H1 (cell line): ENCODE measurements at regions not wholly inside any gene's neighbourhood (a gene's known extent, or its start where the extent isn't known, plus 50 kb on each side); places are given as distances from the start of the nearest gene placed in this dataset.

Experiments
- CTCF ChIA-PET: fragments of 300-600 bp; sonication (Branson Sonifier 250); formaldehyde crosslinking; loops from one replicate; lab custom pipeline; 2021; ENCODE audit not compliant: partially characterized antibody; lab: Charles Lee
- POLR2A ChIA-PET: fragments of 300-600 bp; sonication (Branson Sonifier 250); formaldehyde crosslinking; loops from one replicate; lab custom pipeline; 2021; ENCODE audit warnings: inconsistent platforms; ENCODE audit not compliant: partially characterized antibody; lab: Charles Lee
- DNase-seq, 2 experiments: peaks; one replicate each; pipeline versions ENCODE4 v3.0.0 to v3.0.0-alpha.2; 2010 to 2022; ENCODE audit warnings: low spot score in 2 of 2, low read depth in 1 of 2, mixed read lengths in 1 of 2
- FAIRE-seq: peaks from 2 replicates; lab custom pipeline; 2011; peaks lifted over from hg19 to GRCh38; lab: Jason Lieb, UNC
- H2AFZ ChIP-seq: 2 replicates; pipeline ENCODE4 v1.8.1; 2012; ENCODE audit warnings: low read length, inconsistent platforms
- H2AK5ac ChIP-seq: 2 replicates; pipeline ENCODE4 v1.6.1; 2013; ENCODE audit warnings: low read depth, low read length
- H2BK120ac ChIP-seq: replicated peaks from 2 replicates; pipeline ENCODE3; 2013; ENCODE audit warnings: low read depth, low read length, inconsistent platforms
- H2BK12ac ChIP-seq: 2 replicates; pipeline ENCODE4 v1.6.1; 2013; ENCODE audit warnings: low read depth, low read length
- H2BK15ac ChIP-seq: 2 replicates; pipeline ENCODE4 v1.6.1; 2013; ENCODE audit warnings: low read length
- H2BK20ac ChIP-seq: 2 replicates; pipeline ENCODE4 v1.6.1; 2013; ENCODE audit warnings: low read length
- H2BK5ac ChIP-seq: 2 replicates; pipeline ENCODE4 v1.6.1; 2013; ENCODE audit warnings: low read depth, low read length
- H3K14ac ChIP-seq: 2 replicates; pipeline ENCODE4 v1.6.1; 2013; ENCODE audit warnings: inconsistent platforms; ENCODE audit not compliant: insufficient read length
- H3K18ac ChIP-seq: 2 replicates; pipeline ENCODE4 v1.6.1; 2013; ENCODE audit warnings: low read length; ENCODE audit errors: extremely low read depth
- H3K23ac ChIP-seq: 2 replicates; pipeline ENCODE4 v1.6.1; 2013; ENCODE audit warnings: inconsistent platforms; ENCODE audit not compliant: insufficient read length
- H3K23me2 ChIP-seq: 2 replicates; pipeline ENCODE4 v1.6.1; 2013; ENCODE audit warnings: low read depth, low read length
- H3K27ac ChIP-seq: 2 replicates; pipeline ENCODE4 v1.6.1; 2011; ENCODE audit warnings: low read depth, low read length, inconsistent platforms
- H3K27me3 ChIP-seq, 4 experiments: replicated peaks in 1 of 4; 1 replicate in 1 of 4; 2 replicates in 3 of 4; pipeline versions ENCODE4 v1.6.1 to v1.8.1; 2011 to 2013; ENCODE audit warnings: low read length in 3 of 4, mild to moderate bottlenecking in 3 of 4, inconsistent platforms in 2 of 4, mixed read lengths in 2 of 4, moderate library complexity in 1 of 4; ENCODE audit not compliant: control insufficient read depth in 3 of 4, insufficient read depth in 3 of 4; ENCODE audit errors: extremely low read depth in 1 of 4
- H3K36me3 ChIP-seq, 4 experiments: 2 replicates each; pipeline versions ENCODE4 v1.6.1 to v1.8.1; 2011 to 2013; ENCODE audit warnings: mild to moderate bottlenecking in 4 of 4, low read length in 3 of 4, moderate library complexity in 2 of 4, control low read depth in 1 of 4, inconsistent platforms in 1 of 4; ENCODE audit not compliant: insufficient read depth in 4 of 4, control insufficient read depth in 2 of 4
- H3K4ac ChIP-seq: replicated peaks from 2 replicates; pipeline ENCODE3; 2013; ENCODE audit warnings: low read length, low read depth, mixed read lengths, inconsistent platforms; ENCODE audit not compliant: insufficient read length
- H3K4me1 ChIP-seq, 4 experiments: replicated peaks in 1 of 4; 1 replicate in 1 of 4; 2 replicates in 3 of 4; pipeline versions ENCODE4 v1.6.1 to v1.8.1; 2011 to 2013; ENCODE audit warnings: low read length in 3 of 4, inconsistent platforms in 2 of 4, mixed read lengths in 1 of 4; ENCODE audit not compliant: insufficient read depth in 4 of 4, control insufficient read depth in 3 of 4
- H3K4me2 ChIP-seq, 2 experiments: 2 replicates each; pipeline versions ENCODE4 v1.6.1 to v1.8.1; 2011 to 2013; ENCODE audit warnings: low read depth in 2 of 2, low read length in 2 of 2, control low read depth in 1 of 2, inconsistent platforms in 1 of 2, mild to moderate bottlenecking in 1 of 2; ENCODE audit not compliant: insufficient read depth in 1 of 2
- H3K4me3 ChIP-seq, 4 experiments: fragments of 200-600, 300-600 bp in 1 of 4; sonication (generic), shearing (Covaris generic), sonication (Bioruptor Twin) in 1 of 4; 2 replicates each; pipeline versions ENCODE4 v1.5.1 to v1.8.1; 2011 to 2016; ENCODE audit warnings: low read length in 4 of 4, low read depth in 3 of 4, control low read depth in 2 of 4, inconsistent platforms in 2 of 4, mild to moderate bottlenecking in 2 of 4, mixed read lengths in 1 of 4, moderate library complexity in 1 of 4; ENCODE audit not compliant: insufficient read depth in 2 of 4; ENCODE audit errors: extremely low read depth in 1 of 4
- H3K56ac ChIP-seq: replicated peaks from 2 replicates; pipeline ENCODE3; 2013; ENCODE audit warnings: low read depth, mild to moderate bottlenecking, mixed read lengths, low read length, inconsistent platforms; ENCODE audit not compliant: insufficient read length
- H3K79me1 ChIP-seq: 2 replicates; pipeline ENCODE4 v1.6.1; 2013; ENCODE audit warnings: low read depth, low read length, control low read depth
- H3K79me2 ChIP-seq, 2 experiments: 2 replicates each; pipeline versions ENCODE4 v1.6.1 to v1.8.1; 2012 to 2013; ENCODE audit warnings: low read length in 2 of 2, mild to moderate bottlenecking in 2 of 2, inconsistent platforms in 1 of 2; ENCODE audit not compliant: insufficient read depth in 2 of 2, control insufficient read depth in 1 of 2
- H3K9ac ChIP-seq, 4 experiments: replicated peaks in 1 of 4; 1 replicate in 1 of 4; 2 replicates in 3 of 4; pipeline versions ENCODE4 v1.6.1 to v1.8.1; 2011 to 2013; ENCODE audit warnings: low read depth in 3 of 4, low read length in 3 of 4, control low read depth in 2 of 4, mild to moderate bottlenecking in 2 of 4, moderate library complexity in 2 of 4, inconsistent platforms in 1 of 4; ENCODE audit errors: extremely low read depth in 1 of 4
- H3K9me3 ChIP-seq, 2 experiments: 2 replicates each; pipeline versions ENCODE4 v1.6.1 to v1.8.1; 2012 to 2013; ENCODE audit warnings: mild to moderate bottlenecking in 2 of 2, moderate library complexity in 2 of 2, control low read depth in 1 of 2, inconsistent platforms in 1 of 2, low read depth in 1 of 2, low read length in 1 of 2, mixed read lengths in 1 of 2; ENCODE audit not compliant: insufficient read depth in 2 of 2
- H4K20me1 ChIP-seq, 2 experiments: replicated peaks in 1 of 2; 2 replicates each; pipeline versions ENCODE3 to v1.8.1; 2011 to 2013; ENCODE audit warnings: inconsistent platforms in 2 of 2, low read length in 2 of 2, mild to moderate bottlenecking in 1 of 2; ENCODE audit not compliant: insufficient read depth in 2 of 2, control insufficient read depth in 1 of 2
- H4K5ac ChIP-seq: 2 replicates; pipeline ENCODE4 v1.6.1; 2013; ENCODE audit warnings: low read length, low read depth, mixed read lengths, inconsistent platforms; ENCODE audit not compliant: insufficient read length
- H4K8ac ChIP-seq: 2 replicates; pipeline ENCODE4 v1.8.0; 2013; ENCODE audit warnings: mild to moderate bottlenecking, moderate library complexity, low read length, inconsistent platforms; ENCODE audit not compliant: insufficient read depth; ENCODE audit errors: extremely low read depth
- H4K91ac ChIP-seq: replicated peaks from 2 replicates; pipeline ENCODE3; 2013; ENCODE audit warnings: low read length, mixed read lengths, inconsistent platforms; ENCODE audit not compliant: insufficient read length
- BRCA1 ChIP-seq: IDR thresholded peaks from 2 replicates; pipeline ENCODE4 v1.6.1; 2012; ENCODE audit warnings: low read depth, low read length, improper control_type of control experiment
- CTBP2 ChIP-seq: IDR thresholded peaks from 2 replicates; pipeline ENCODE4 v1.7.0; 2011; ENCODE audit warnings: borderline replicate concordance, mild to moderate bottlenecking, moderate library complexity, mixed read lengths, low read length; ENCODE audit not compliant: insufficient read depth, insufficient read length
- EGR1 ChIP-seq: IDR thresholded peaks from 2 replicates; pipeline ENCODE4 v1.6.1; 2011; ENCODE audit warnings: low read depth, low read length, borderline replicate concordance
- JUND ChIP-seq: IDR thresholded peaks from 2 replicates; pipeline ENCODE4 v1.6.1; 2011; ENCODE audit warnings: mild to moderate bottlenecking, improper control_type of control experiment, low read length
- KDM4A ChIP-seq: IDR thresholded peaks from one replicate; pipeline ENCODE4 v1.7.1; 2012; ENCODE audit warnings: low read depth, mild to moderate bottlenecking, moderate library complexity, low read length, inconsistent platforms; ENCODE audit not compliant: severe bottlenecking
- KDM5A ChIP-seq: fragments of 200-600 bp; IDR thresholded peaks from 2 replicates; pipeline ENCODE4 v1.7.1; 2012; ENCODE audit warnings: mild to moderate bottlenecking, low read length, inconsistent platforms, mixed read lengths
- POU5F1 ChIP-seq: IDR thresholded peaks from 2 replicates; pipeline ENCODE4 v1.6.1; 2011; ENCODE audit warnings: low read depth, mild to moderate bottlenecking, low read length, moderate library complexity
- RFX5 ChIP-seq: IDR thresholded peaks from 2 replicates; pipeline ENCODE4 v1.6.1; 2011; ENCODE audit warnings: low read depth, low read length, improper control_type of control experiment, borderline replicate concordance
- SIN3A ChIP-seq, 2 experiments: IDR thresholded peaks in 1 of 2; conservative IDR thresholded peaks in 1 of 2; 2 replicates each; pipeline ENCODE4 v1.6.1; 2011 to 2012; ENCODE audit warnings: low read length in 2 of 2, improper control_type of control experiment in 1 of 2, low read depth in 1 of 2, mild to moderate bottlenecking in 1 of 2
- SIRT6 ChIP-seq: IDR thresholded peaks from one replicate; pipeline ENCODE4 v1.7.1; 2012; ENCODE audit warnings: low read length, inconsistent platforms
- SUZ12 ChIP-seq: fragments of 200-600 bp; sonication (generic); IDR thresholded peaks from 2 replicates; pipeline ENCODE4 v1.6.1; 2012; ENCODE audit warnings: mild to moderate bottlenecking, inconsistent platforms, low read length, moderate library complexity, mixed read lengths
- TBP ChIP-seq: IDR thresholded peaks from 2 replicates; pipeline ENCODE4 v1.6.1; 2011; ENCODE audit warnings: low read depth, low read length, improper control_type of control experiment
- USF2 ChIP-seq: IDR thresholded peaks from 2 replicates; pipeline ENCODE4 v1.6.1; 2011; ENCODE audit warnings: low read length, improper control_type of control experiment
- WGBS, 2 experiments: shearing (Covaris generic) in 1 of 2; methylation state at CpG; one replicate each; pipeline versions ENCODE4 v1.1.6 to v1.1.7; 2013 to 2015; ENCODE audit warnings: low lambda C conversion rate in 2 of 2, mixed read lengths in 2 of 2, inconsistent platforms in 1 of 2, low coverage in 1 of 2, missing lambda C conversion rate in 1 of 2; ENCODE audit not compliant: insufficient replicate concordance in 2 of 2, insufficient coverage in 1 of 2, insufficient read length in 1 of 2; ENCODE audit errors: extremely low coverage in 1 of 2, missing lambda C conversion rate in 1 of 2; 5-methylcytosine and 5-hydroxymethylcytosine counted together

DNA sequence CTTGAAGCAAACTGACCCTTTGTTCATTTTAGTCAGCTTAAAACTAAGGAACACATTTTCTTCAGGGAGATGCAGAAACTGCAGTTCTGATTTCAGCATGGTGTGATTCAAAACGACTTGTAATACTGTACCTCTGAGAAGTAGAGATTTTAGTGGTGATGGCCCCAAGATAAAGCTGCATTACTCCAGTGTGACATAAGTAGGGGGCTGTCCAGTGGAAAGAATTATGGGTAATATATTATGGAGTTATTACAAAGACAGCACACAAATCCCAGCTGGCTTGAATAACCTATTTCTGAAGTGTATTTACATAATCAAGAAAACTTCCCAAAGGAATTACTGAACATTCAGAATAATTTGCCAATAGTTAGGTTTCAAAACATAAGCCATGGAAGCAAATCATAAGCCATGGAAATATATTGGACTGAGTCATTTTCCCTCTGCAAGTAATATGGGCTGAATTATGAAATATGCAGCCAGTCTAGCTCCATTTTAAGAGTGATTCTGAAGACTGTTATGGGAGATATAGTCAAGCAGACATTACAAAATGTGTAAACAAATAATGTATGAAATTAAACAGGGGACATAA lies 133.7 kb upstream of the FBXL17 start:
- no peaks in the 10 kb centered on the region for H4K20me1 ChIP-seq
- H2BK12ac ChIP-seq: no peak overlapping the region
- no peak overlapping the region for H3K4me2 ChIP-seq
- no peak overlapping the region for H2BK5ac ChIP-seq
- no peak overlapping the region for H4K5ac ChIP-seq
- H3K4ac ChIP-seq: no peak overlapping the region
- no peaks in the 10 kb centered on the region for H3K79me1 ChIP-seq
- no peak overlapping the region for H3K56ac ChIP-seq
- H3K27ac ChIP-seq: no peak overlapping the region
- no peak overlapping the region for H3K18ac ChIP-seq
- 95% methylated on average over 1 of the region's 1 CpG; no CpG with 5 or more reads in 1 of the 2 experiments for WGBS, 2 experiments
- H3K4me3 ChIP-seq: no peak overlapping the region
- H2AFZ ChIP-seq: no peak overlapping the region
- no peaks in the 10 kb centered on the region for H3K9me3 ChIP-seq
- no peak overlapping the region for H3K14ac ChIP-seq
- no peaks in the 10 kb centered on the region for H3K23me2 ChIP-seq
- no peaks in the 10 kb centered on the region for H3K79me2 ChIP-seq
- no peaks in the 10 kb centered on the region for H3K27me3 ChIP-seq
- H2BK15ac ChIP-seq: no peak overlapping the region
- H4K8ac ChIP-seq: no peak overlapping the region
- no peak overlapping the region for H2BK120ac ChIP-seq
- H3K36me3 ChIP-seq: no peaks in the 10 kb centered on the region
- DNase-seq (no peak), FAIRE-seq (no peak)
- no peak overlapping the region for H2AK5ac ChIP-seq
- H3K4me1 ChIP-seq: no peaks in the 10 kb centered on the region
- no peak overlapping the region for H4K91ac ChIP-seq
- ChIA-PET POLR2A (no interaction called here), CTCF (interaction anchor here (0.6 to 1.2 kb wide), 3 partner anchors 56 to 956 kb away, joined by 3 to 4 read pairs (median 3); no protein-coding TSS in a partner anchor)
- no peak overlapping the region for H3K9ac ChIP-seq
- H3K23ac ChIP-seq: no peak overlapping the region
- H2BK20ac ChIP-seq: no peak overlapping the region
- TF ChIP-seq TBP (no peak), JUND (no peak), RFX5 (no peak), EGR1 (no peak), CTBP2 (no peak), KDM4A (no peak), BRCA1 (no peak), SIN3A (conservative IDR thresholded peaks at IDR 0.05 in 1 of 2, IDR thresholded peaks at IDR 0.05 in 1 of 2; ENCODE audit: low read depth in 1 of 2, low read length in 2 of 2) (no peak), USF2 (no peak), SUZ12 (no peak), KDM5A (no peak), POU5F1 (no peak), SIRT6 (no peak)
